ENCODE measurements at regions not wholly inside any gene's neighbourhood (a gene's known extent, or its start where the extent isn't known, plus 50 kb on each side); places are given as distances from the start of the nearest gene placed in this dataset.

- no peak for TF ChIP-seq POLR2AphosphoS5 (IDR thresholded peaks at IDR 0.05; ENCODE audit: low read depth, low read length)
- TF ChIP-seq, protein P1, sequence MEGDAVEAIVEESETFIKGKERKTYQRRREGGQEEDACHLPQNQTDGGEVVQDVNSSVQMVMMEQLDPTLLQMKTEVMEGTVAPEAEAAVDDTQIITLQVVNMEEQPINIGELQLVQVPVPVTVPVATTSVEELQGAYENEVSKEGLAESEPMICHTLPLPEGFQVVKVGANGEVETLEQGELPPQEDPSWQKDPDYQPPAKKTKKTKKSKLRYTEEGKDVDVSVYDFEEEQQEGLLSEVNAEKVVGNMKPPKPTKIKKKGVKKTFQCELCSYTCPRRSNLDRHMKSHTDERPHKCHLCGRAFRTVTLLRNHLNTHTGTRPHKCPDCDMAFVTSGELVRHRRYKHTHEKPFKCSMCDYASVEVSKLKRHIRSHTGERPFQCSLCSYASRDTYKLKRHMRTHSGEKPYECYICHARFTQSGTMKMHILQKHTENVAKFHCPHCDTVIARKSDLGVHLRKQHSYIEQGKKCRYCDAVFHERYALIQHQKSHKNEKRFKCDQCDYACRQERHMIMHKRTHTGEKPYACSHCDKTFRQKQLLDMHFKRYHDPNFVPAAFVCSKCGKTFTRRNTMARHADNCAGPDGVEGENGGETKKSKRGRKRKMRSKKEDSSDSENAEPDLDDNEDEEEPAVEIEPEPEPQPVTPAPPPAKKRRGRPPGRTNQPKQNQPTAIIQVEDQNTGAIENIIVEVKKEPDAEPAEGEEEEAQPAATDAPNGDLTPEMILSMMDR (CRISPR knock-in tag; IDR thresholded peaks at IDR 0.05) = no peak
- TF ChIP-seq MYC (CRISPR knock-in tag; IDR thresholded peaks at IDR 0.05; ENCODE audit: borderline replicate concordance) = no peak
- no peak for TF ChIP-seq KLF16 (CRISPR knock-in tag; IDR thresholded peaks at IDR 0.05)
- TF ChIP-seq, protein P2, sequence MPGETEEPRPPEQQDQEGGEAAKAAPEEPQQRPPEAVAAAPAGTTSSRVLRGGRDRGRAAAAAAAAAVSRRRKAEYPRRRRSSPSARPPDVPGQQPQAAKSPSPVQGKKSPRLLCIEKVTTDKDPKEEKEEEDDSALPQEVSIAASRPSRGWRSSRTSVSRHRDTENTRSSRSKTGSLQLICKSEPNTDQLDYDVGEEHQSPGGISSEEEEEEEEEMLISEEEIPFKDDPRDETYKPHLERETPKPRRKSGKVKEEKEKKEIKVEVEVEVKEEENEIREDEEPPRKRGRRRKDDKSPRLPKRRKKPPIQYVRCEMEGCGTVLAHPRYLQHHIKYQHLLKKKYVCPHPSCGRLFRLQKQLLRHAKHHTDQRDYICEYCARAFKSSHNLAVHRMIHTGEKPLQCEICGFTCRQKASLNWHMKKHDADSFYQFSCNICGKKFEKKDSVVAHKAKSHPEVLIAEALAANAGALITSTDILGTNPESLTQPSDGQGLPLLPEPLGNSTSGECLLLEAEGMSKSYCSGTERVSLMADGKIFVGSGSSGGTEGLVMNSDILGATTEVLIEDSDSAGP (CRISPR knock-in tag; IDR thresholded peaks at IDR 0.05; ENCODE audit: borderline replicate concordance) = no peak
- TF ChIP-seq, protein P3, sequence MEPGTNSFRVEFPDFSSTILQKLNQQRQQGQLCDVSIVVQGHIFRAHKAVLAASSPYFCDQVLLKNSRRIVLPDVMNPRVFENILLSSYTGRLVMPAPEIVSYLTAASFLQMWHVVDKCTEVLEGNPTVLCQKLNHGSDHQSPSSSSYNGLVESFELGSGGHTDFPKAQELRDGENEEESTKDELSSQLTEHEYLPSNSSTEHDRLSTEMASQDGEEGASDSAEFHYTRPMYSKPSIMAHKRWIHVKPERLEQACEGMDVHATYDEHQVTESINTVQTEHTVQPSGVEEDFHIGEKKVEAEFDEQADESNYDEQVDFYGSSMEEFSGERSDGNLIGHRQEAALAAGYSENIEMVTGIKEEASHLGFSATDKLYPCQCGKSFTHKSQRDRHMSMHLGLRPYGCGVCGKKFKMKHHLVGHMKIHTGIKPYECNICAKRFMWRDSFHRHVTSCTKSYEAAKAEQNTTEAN (CRISPR knock-in tag; conservative IDR thresholded peaks at IDR 0.05) = no peak
- no peak for TF ChIP-seq FOSL1 (CRISPR knock-in tag; IDR thresholded peaks at IDR 0.05; ENCODE audit: borderline replicate concordance)
Measured at GRCh38 chr10:65083222-65083621, 1562.0 kb downstream of the REEP3 start.

All from HepG2 (cell line).